Neural cell (in vitro differentiated cells): ENCODE measurements at regions not wholly inside any gene's neighbourhood (a gene's known extent, or its start where the extent isn't known, plus 50 kb on each side); places are given as distances from the start of the nearest gene placed in this dataset.

Experiments used
- POLR2AphosphoS5 ChIP-seq: IDR thresholded peaks from 2 replicates; pipeline ENCODE4 v1.6.1; 2012
- RAD21 ChIP-seq: fragments of 450-650 bp; conservative IDR thresholded peaks from 2 replicates; pipeline ENCODE4 v1.6.1; 2014; ENCODE audit warnings: antibody characterized with exemption, mild to moderate bottlenecking, moderate library complexity
- SMC3 ChIP-seq: fragments of 450-650 bp; conservative IDR thresholded peaks from 2 replicates; pipeline ENCODE4 v1.6.1; 2014; ENCODE audit warnings: antibody characterized with exemption, mild to moderate bottlenecking, moderate library complexity; ENCODE audit not compliant: poor library complexity
- TF ChIP-seq, protein P1 (sequence below): fragments of 450-650 bp; IDR thresholded peaks from 2 replicates; pipeline ENCODE4 v1.5.1; 2014; ENCODE audit warnings: antibody characterized with exemption, mild to moderate bottlenecking, moderate library complexity; ENCODE audit not compliant: poor library complexity, severe bottlenecking

DNA sequence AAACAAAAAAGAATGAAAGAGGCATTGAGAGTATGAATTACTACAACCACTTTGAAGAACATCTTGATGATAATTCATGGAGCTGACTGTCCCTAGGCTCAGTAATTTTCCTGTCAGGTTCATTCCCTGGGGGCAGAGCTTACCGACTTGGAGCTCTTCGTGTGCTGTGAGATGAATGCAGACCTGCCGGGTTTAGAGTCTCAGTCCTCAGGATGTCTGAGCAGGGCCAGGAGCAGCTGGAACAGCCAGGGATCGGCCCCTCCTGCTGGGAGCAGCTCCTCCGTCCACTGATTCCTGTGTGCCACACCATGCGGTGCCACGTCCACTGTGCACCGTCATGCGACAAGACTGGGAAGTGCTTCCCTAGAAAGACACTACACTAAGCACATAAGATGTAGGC lies 62.2 kb upstream of the SPIN1 start:
- TF ChIP-seq, protein P1, sequence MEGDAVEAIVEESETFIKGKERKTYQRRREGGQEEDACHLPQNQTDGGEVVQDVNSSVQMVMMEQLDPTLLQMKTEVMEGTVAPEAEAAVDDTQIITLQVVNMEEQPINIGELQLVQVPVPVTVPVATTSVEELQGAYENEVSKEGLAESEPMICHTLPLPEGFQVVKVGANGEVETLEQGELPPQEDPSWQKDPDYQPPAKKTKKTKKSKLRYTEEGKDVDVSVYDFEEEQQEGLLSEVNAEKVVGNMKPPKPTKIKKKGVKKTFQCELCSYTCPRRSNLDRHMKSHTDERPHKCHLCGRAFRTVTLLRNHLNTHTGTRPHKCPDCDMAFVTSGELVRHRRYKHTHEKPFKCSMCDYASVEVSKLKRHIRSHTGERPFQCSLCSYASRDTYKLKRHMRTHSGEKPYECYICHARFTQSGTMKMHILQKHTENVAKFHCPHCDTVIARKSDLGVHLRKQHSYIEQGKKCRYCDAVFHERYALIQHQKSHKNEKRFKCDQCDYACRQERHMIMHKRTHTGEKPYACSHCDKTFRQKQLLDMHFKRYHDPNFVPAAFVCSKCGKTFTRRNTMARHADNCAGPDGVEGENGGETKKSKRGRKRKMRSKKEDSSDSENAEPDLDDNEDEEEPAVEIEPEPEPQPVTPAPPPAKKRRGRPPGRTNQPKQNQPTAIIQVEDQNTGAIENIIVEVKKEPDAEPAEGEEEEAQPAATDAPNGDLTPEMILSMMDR = no peak
- TF ChIP-seq POLR2AphosphoS5 (no peak), SMC3 (no peak), RAD21 (no peak)
